Muscle of leg (tissue), 3 donors: ENCODE measurements at regions not wholly inside any gene's neighbourhood (a gene's known extent, or its start where the extent isn't known, plus 50 kb on each side); places are given as distances from the start of the nearest gene placed in this dataset.
A peak's percentile ranks its signal among the peaks of the same experiment; 100 is the strongest.

Experiments used
- DNase-seq: peaks from one replicate; pipeline ENCODE4 v3.0.0; 2013
- H3K27ac ChIP-seq: one replicate; pipeline ENCODE4 v1.5.1; 2013; ENCODE audit warnings: mild to moderate bottlenecking, low read length, control low read depth
- H3K27me3 ChIP-seq: one replicate; pipeline ENCODE4 v1.6.1; 2013; ENCODE audit warnings: low read length; ENCODE audit not compliant: control insufficient read depth, insufficient read depth
- H3K36me3 ChIP-seq: one replicate; pipeline ENCODE4 v1.6.1; 2013; ENCODE audit warnings: low read length; ENCODE audit not compliant: control insufficient read depth, insufficient read depth
- H3K4me1 ChIP-seq: one replicate; pipeline ENCODE4 v1.6.1; 2013; ENCODE audit warnings: low read length; ENCODE audit not compliant: control insufficient read depth, insufficient read depth
- H3K4me3 ChIP-seq: one replicate; pipeline ENCODE4 v1.5.1; 2013; ENCODE audit warnings: low read length, control low read depth
- H3K9me3 ChIP-seq: replicated peaks from 2 replicates; pipeline ENCODE4 v1.6.1; 2013; ENCODE audit warnings: low read depth, low read length; ENCODE audit not compliant: control insufficient read depth
- WGBS: methylation state at CpG from one replicate; pipeline ENCODE4 v1.1.5; 2013; ENCODE audit warnings: missing lambda C conversion rate; ENCODE audit not compliant: insufficient coverage; 5-methylcytosine and 5-hydroxymethylcytosine counted together

- Histone ChIP-seq H3K4me1 (no peaks in the 10 kb centered on the region), H3K36me3 (no peaks in the 10 kb centered on the region), H3K27me3 (peaks cover 5% of the 10 kb centered on the region), H3K4me3 (no peak overlapping the region), H3K27ac (no peak overlapping the region), H3K9me3 (no peaks in the 10 kb centered on the region)
- 30% methylated on average over 7 of the region's 7 CpGs for WGBS
- peak; percentile 54 for DNase-seq
These were observed 469.5 kb upstream of the SALL3 start for GRCh38 chr18:78510091-78510490.

GRCh38 chr18:78510636-78511035 is 469.0 kb upstream of the SALL3 start:
- Histone ChIP-seq H3K4me3 (no peak overlapping the region), H3K27ac (no peak overlapping the region), H3K4me1 (no peaks in the 10 kb centered on the region), H3K36me3 (no peaks in the 10 kb centered on the region), H3K27me3 (peaks cover 5% of the 10 kb centered on the region), H3K9me3 (no peaks in the 10 kb centered on the region)
- 23% methylated on average over 3 of the region's 7 CpGs for WGBS
- DNase-seq = no peak

GRCh38 chr18:78511666-78512601 is 467.7 kb upstream of the SALL3 start:
- H3K4me3 ChIP-seq = no peak overlapping the region
- 80% methylated on average over 23 of the region's 24 CpGs for WGBS
- no peak for DNase-seq
- H3K27ac ChIP-seq = no peak overlapping the region
- H3K4me1 ChIP-seq = no peaks in the 10 kb centered on the region
- H3K36me3 ChIP-seq = no peaks in the 10 kb centered on the region
- H3K27me3 ChIP-seq = peaks cover 5% of the 10 kb centered on the region
- no peaks in the 10 kb centered on the region for H3K9me3 ChIP-seq

GRCh38 chr18:78514910-78515670 is 464.5 kb upstream of the SALL3 start:
- Histone ChIP-seq H3K27me3 (peaks cover 3% of the 10 kb centered on the region), H3K4me3 (no peak overlapping the region), H3K9me3 (no peaks in the 10 kb centered on the region), H3K36me3 (no peaks in the 10 kb centered on the region), H3K27ac (no peak overlapping the region), H3K4me1 (no peaks in the 10 kb centered on the region)
- WGBS = 87% methylated on average over 24 of the region's 24 CpGs
- no peak for DNase-seq

- no peak overlapping the region for H3K27ac ChIP-seq
- 88% methylated on average over 19 of the region's 22 CpGs for WGBS
- no peak overlapping the region for H3K4me3 ChIP-seq
These were observed 462.3 kb upstream of the SALL3 start for GRCh38 chr18:78517328-78517727.

GRCh38 chr18:78517973-78518372 is 461.6 kb upstream of the SALL3 start:
- no peaks in the 10 kb centered on the region for H3K36me3 ChIP-seq
- H3K4me1 ChIP-seq = no peaks in the 10 kb centered on the region
- H3K4me3 ChIP-seq = no peak overlapping the region
- H3K27me3 ChIP-seq = no peaks in the 10 kb centered on the region
- DNase-seq = no peak
- 70% methylated on average over 10 of the region's 13 CpGs for WGBS
- H3K27ac ChIP-seq = no peak overlapping the region
- no peaks in the 10 kb centered on the region for H3K9me3 ChIP-seq

More at GRCh38 chr18:78517328-78517727, 462.3 kb upstream of the SALL3 start:
- H3K27me3 ChIP-seq = no peaks in the 10 kb centered on the region
- no peaks in the 10 kb centered on the region for H3K36me3 ChIP-seq
- no peaks in the 10 kb centered on the region for H3K4me1 ChIP-seq
- no peaks in the 10 kb centered on the region for H3K9me3 ChIP-seq
- DNase-seq = no peak

GRCh38 chr18:78518805-78519204 is 460.8 kb upstream of the SALL3 start:
- H3K4me3 ChIP-seq = no peak overlapping the region
- no peak for DNase-seq
- 81% methylated on average over 25 of the region's 25 CpGs for WGBS
- no peaks in the 10 kb centered on the region for H3K27me3 ChIP-seq
- H3K4me1 ChIP-seq = no peaks in the 10 kb centered on the region
- no peak overlapping the region for H3K27ac ChIP-seq
- no peaks in the 10 kb centered on the region for H3K9me3 ChIP-seq
- no peaks in the 10 kb centered on the region for H3K36me3 ChIP-seq

GRCh38 chr18:78519394-78520062 is 460.1 kb upstream of the SALL3 start:
- Histone ChIP-seq H3K9me3 (no peaks in the 10 kb centered on the region), H3K27ac (no peak overlapping the region), H3K36me3 (no peaks in the 10 kb centered on the region), H3K4me3 (no peak overlapping the region), H3K27me3 (no peaks in the 10 kb centered on the region), H3K4me1 (no peaks in the 10 kb centered on the region)
- DNase-seq = no peak
- WGBS = 59% methylated on average over 15 of the region's 15 CpGs

GRCh38 chr18:78521136-78521535 is 458.5 kb upstream of the SALL3 start:
- H3K4me1 ChIP-seq = no peaks in the 10 kb centered on the region
- no peaks in the 10 kb centered on the region for H3K27me3 ChIP-seq
- WGBS = 70% methylated on average over 9 of the region's 11 CpGs

GRCh38 chr18:78521744-78522143 is 457.9 kb upstream of the SALL3 start:
- H3K27ac ChIP-seq = no peak overlapping the region
- no peak for DNase-seq
- no peaks in the 10 kb centered on the region for H3K9me3 ChIP-seq
- H3K27me3 ChIP-seq = no peaks in the 10 kb centered on the region
- WGBS = 86% methylated on average over 8 of the region's 8 CpGs
- H3K36me3 ChIP-seq = no peaks in the 10 kb centered on the region
- H3K4me1 ChIP-seq = no peaks in the 10 kb centered on the region
- no peak overlapping the region for H3K4me3 ChIP-seq

More at GRCh38 chr18:78521136-78521535, 458.5 kb upstream of the SALL3 start:
- Histone ChIP-seq H3K4me3 (no peak overlapping the region), H3K27ac (no peak overlapping the region), H3K36me3 (no peaks in the 10 kb centered on the region), H3K9me3 (no peaks in the 10 kb centered on the region)
- DNase-seq = no peak
